ENCODE measurements at regions not wholly inside any gene's neighbourhood (a gene's known extent, or its start where the extent isn't known, plus 50 kb on each side); places are given as distances from the start of the nearest gene placed in this dataset.
"Not testable (repeated sequence)": the region's sequence is repeated elsewhere in the genome, so short reads cannot be mapped to it uniquely, and the experiment has no call there.

- peaks cover 2% of the 10 kb centered on the region for H3K9me3 Mint-ChIP-seq (ENCODE audit: low read depth)
- DNase-seq (no peak), ATAC-seq (no peak)
- no peaks in the 10 kb centered on the region for H3K27me3 Mint-ChIP-seq
- no peak overlapping the region for H3K4me3 Mint-ChIP-seq
- CTCF ChIA-PET, result no interaction called here
- H3K4me1 Mint-ChIP-seq, result no peaks in the 10 kb centered on the region
- H3K27ac Mint-ChIP-seq, result no peak overlapping the region
- no peaks in the 10 kb centered on the region for H3K36me3 Mint-ChIP-seq
Measured at GRCh38 chr6:92690997-92691599, 728.3 kb downstream of the EPHA7 start.

- DNase-seq (no peak), ATAC-seq (no peak)
- no peaks in the 10 kb centered on the region for H3K27me3 Mint-ChIP-seq
- H3K4me1 Mint-ChIP-seq, result no peaks in the 10 kb centered on the region
- CTCF ChIA-PET, result no interaction called here
- H3K36me3 Mint-ChIP-seq, result no peaks in the 10 kb centered on the region
- H3K9me3 Mint-ChIP-seq (ENCODE audit: low read depth), result peaks cover 2% of the 10 kb centered on the region
- no peak overlapping the region for H3K27ac Mint-ChIP-seq
- no peak overlapping the region for H3K4me3 Mint-ChIP-seq
Measured at GRCh38 chr6:92688342-92688741, 731.0 kb downstream of the EPHA7 start.

DNA sequence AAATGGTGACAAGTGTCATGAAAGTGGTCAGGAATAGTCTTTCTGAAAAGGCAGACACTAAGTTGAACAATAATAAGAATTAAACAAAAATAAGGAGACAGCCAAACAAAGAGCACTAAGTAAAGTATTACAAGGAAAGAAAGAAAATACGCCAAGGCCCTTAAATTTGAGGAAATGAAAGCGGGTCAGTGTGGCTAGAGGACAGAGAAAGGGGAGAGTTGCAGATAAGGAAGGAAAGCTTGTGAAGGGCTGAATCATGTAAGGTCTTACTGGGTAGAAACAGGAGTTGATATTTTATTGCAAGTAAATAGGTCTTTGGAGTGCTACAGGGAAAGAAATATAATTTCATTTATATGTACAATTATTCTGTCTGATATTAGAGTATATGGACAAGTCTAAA is 732.1 kb downstream of the EPHA7 start:
- no peak for ATAC-seq
- DNase-seq, result no peak
- H3K36me3 Mint-ChIP-seq, result no peaks in the 10 kb centered on the region
- H3K4me3 Mint-ChIP-seq, result no peak overlapping the region
- CTCF ChIA-PET, result no interaction called here
- no peak overlapping the region for H3K27ac Mint-ChIP-seq
- H3K27me3 Mint-ChIP-seq, result no peaks in the 10 kb centered on the region
- H3K4me1 Mint-ChIP-seq, result no peaks in the 10 kb centered on the region
- H3K9me3 Mint-ChIP-seq (ENCODE audit: low read depth), result peaks cover 2% of the 10 kb centered on the region

DNA sequence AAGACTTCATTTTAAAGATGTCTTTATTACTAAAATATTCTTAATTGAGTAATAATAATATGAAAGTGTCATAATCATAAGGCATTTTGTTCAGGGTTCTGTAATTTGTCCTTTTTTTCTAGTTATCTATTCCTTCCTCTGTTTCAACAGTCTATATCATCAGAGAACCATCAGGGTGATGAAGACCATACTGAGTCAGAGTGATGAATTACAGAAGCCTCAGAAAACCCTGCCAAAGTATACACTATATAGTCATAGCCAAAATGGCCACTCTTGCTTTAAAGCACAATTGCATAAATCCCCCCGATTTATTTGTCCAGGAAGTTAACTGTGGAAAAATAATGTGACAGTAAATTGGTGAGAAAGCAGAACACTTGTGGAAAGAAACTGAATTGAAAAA is 735.0 kb downstream of the EPHA7 start:
- Mint-ChIP-seq H3K9me3 (ENCODE audit: low read depth) (peaks cover 2% of the 10 kb centered on the region), H3K36me3 (no peaks in the 10 kb centered on the region), H3K4me1 (no peaks in the 10 kb centered on the region), H3K4me3 (no peak overlapping the region), H3K27ac (no peak overlapping the region), H3K27me3 (no peaks in the 10 kb centered on the region)
- DNase-seq, result no peak
- CTCF ChIA-PET, result no interaction called here
- ATAC-seq, result no peak

DNA sequence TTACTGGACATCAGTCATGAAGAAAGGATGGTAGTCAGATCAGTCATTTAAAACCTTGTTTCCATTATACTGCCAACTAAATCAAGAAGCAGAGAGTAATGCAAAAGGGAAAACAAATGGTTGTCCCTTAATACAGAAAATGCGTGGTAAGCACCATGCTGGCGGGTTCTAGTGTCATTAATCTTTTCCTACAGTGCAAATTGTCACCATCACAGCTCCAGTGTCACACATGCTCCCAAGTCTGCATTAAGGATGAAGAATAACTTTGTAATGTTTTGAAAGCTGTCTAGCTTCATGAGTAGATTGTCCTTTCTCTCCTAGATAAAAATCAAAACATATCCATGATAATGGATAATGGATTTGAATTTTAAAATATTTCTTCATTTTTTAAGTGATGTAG is 735.6 kb downstream of the EPHA7 start:
- ATAC-seq (no peak), DNase-seq (no peak)
- H3K9me3 Mint-ChIP-seq (ENCODE audit: low read depth), result peaks cover 2% of the 10 kb centered on the region
- CTCF ChIA-PET, result no interaction called here
- no peaks in the 10 kb centered on the region for H3K36me3 Mint-ChIP-seq
- H3K4me1 Mint-ChIP-seq, result no peaks in the 10 kb centered on the region
- no peak overlapping the region for H3K27ac Mint-ChIP-seq
- H3K27me3 Mint-ChIP-seq, result no peaks in the 10 kb centered on the region
- H3K4me3 Mint-ChIP-seq, result no peak overlapping the region

DNA sequence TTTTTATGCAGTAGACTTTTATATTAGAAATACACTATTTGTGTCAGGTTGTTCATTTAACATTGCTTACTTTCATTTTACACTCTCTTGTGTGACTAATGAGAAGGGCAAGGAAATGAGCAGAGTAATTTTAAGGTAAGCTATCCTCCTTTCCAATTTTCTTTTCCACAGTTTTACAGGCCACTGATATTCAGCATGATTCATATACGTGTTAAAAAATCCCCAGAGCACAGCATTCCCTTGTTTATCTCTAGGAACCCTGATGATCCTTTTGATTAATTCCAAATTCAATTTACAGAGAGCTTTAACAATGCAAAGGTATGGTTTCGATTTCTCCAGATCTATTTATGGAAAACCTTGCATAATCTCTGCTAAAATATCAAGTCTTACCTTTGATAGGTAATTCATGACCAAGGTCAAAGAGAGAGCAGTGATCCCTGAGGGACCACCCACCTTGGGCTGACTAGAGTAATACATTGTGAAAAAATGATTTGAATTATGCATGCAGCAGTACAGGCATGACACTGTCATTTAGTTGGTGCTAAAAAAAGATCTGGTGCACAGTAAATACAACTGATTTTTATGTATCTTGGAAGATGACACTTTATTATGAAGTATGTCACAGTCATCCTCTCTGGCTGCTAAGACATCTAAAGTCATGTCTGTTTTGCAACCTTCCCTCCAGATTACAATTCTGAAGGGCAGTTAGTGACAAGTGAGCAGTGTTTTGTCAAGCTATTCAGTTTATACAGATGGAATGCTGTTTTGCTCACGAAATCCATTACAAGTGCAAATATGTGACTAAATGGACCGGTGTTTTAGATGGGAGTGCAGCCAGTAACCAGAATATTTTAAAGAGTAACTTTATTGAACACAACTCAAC is 736.6 kb downstream of the EPHA7 start:
- H3K9me3 Mint-ChIP-seq (ENCODE audit: low read depth), result no peaks in the 10 kb centered on the region
- ATAC-seq, result no peak
- no peaks in the 10 kb centered on the region for H3K36me3 Mint-ChIP-seq
- CTCF ChIA-PET, result no interaction called here
- no peaks in the 10 kb centered on the region for H3K27me3 Mint-ChIP-seq
- no peaks in the 10 kb centered on the region for H3K4me1 Mint-ChIP-seq
- H3K27ac Mint-ChIP-seq, result no peak overlapping the region
- no peak for DNase-seq
- no peak overlapping the region for H3K4me3 Mint-ChIP-seq

DNA sequence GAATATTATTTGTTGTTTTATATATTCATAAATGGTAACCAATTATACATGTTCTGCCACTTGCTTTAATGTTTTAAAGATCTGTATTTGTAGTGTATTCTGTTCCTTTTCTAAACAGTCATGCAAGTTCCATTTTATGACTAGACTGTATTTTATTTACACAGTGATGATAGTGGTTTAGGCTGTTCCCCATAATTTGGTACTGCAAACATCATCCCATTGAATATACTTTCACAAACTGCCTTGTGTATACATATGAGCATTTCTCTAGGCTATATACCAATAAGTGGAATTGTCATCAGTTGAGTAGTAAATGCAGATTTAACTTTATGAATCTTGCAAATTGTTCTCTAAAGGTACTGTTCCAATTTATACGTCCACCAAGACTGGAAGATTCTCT is 738.0 kb downstream of the EPHA7 start:
- ATAC-seq, result no peak
- no peak overlapping the region for H3K4me3 Mint-ChIP-seq
- no peak overlapping the region for H3K27ac Mint-ChIP-seq
- H3K27me3 Mint-ChIP-seq, result no peaks in the 10 kb centered on the region
- no peaks in the 10 kb centered on the region for H3K36me3 Mint-ChIP-seq
- no peaks in the 10 kb centered on the region for H3K4me1 Mint-ChIP-seq
- CTCF ChIA-PET, result no interaction called here
- no peak for DNase-seq
- H3K9me3 Mint-ChIP-seq (ENCODE audit: low read depth), result peaks cover under 1% of the 10 kb centered on the region

DNA sequence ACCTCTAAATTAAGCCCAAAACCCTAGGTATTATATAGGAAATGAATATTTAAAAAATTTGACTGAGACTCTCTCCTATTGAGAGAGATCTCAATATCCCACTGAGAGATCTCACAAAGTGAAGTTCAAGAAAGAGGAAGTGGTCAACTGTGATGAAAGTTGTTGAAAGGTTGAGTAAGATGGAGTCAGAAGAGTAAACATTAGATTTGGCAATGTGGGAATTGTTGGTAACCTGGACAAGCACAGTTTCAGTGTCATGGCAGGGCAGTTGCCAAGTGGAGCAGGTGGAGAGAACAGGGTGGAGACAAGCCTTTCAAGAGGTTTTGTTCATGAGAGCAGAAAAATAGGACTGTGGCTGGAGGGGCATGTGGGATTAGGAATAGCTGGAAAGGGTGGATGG is 747.9 kb downstream of the EPHA7 start:
- H3K4me1 Mint-ChIP-seq, H3K27ac Mint-ChIP-seq, H3K4me3 Mint-ChIP-seq, CTCF ChIA-PET, DNase-seq, ATAC-seq, H3K27me3 Mint-ChIP-seq, H3K36me3 Mint-ChIP-seq: not testable (repeated sequence)
- H3K9me3 Mint-ChIP-seq (ENCODE audit: low read depth), result peaks cover 15% of the 10 kb centered on the region

GRCh38 chr6:92667843-92668242 is 751.5 kb downstream of the EPHA7 start:
- DNase-seq (no peak), ATAC-seq (no peak)
- Mint-ChIP-seq H3K4me1 (no peaks in the 10 kb centered on the region), H3K4me3 (no peak overlapping the region), H3K9me3 (ENCODE audit: low read depth) (peaks cover 4% of the 10 kb centered on the region), H3K27me3 (no peaks in the 10 kb centered on the region), H3K27ac (no peak overlapping the region), H3K36me3 (no peaks in the 10 kb centered on the region)
- CTCF ChIA-PET, result no interaction called here

DNA sequence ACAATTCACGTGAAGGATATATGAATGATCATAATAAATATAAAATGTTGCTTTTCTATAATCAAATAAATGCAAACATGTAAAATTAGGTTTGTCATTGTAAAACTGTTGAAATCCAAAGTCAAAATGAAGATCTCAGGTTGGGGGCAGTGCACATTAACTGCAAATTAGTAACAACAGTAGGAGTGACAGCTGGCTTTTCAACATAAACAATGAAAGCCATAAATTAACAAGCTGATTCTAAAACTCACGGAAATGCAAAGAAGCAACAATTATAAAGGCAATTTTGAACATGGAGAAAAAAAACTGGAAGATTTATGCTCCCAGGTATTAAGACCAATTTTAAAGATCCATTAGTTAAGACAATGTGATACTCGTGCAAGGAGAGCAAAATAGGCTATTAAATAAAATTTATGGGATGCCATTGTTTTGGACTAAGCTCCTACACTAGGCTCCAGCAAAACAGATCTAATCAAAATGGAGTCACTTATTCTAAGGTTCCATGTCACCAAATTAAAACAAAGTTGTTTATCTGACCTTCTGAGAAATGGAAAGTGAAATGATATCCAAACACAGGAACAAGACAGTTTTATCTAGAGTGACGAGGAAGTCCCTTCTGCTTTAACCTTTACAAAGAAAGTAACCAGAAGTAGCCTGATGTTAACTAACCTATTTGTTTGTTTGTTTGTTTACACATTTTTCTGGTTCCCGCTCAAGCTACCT is 770.8 kb downstream of the EPHA7 start:
- no peak for ATAC-seq
- Mint-ChIP-seq H3K4me3 (no peak overlapping the region), H3K27ac (no peak overlapping the region), H3K27me3 (no peaks in the 10 kb centered on the region), H3K36me3 (no peaks in the 10 kb centered on the region), H3K9me3 (ENCODE audit: low read depth) (peaks cover 10% of the 10 kb centered on the region), H3K4me1 (no peaks in the 10 kb centered on the region)
- DNase-seq, result no peak
- CTCF ChIA-PET, result no interaction called here

GRCh38 chr6:92647630-92648029 is 771.7 kb downstream of the EPHA7 start:
- no peak overlapping the region for H3K27ac Mint-ChIP-seq
- H3K4me1 Mint-ChIP-seq, result no peaks in the 10 kb centered on the region
- ATAC-seq (no peak), DNase-seq (no peak)
- H3K4me3 Mint-ChIP-seq, result no peak overlapping the region
- CTCF ChIA-PET, result no interaction called here
- no peaks in the 10 kb centered on the region for H3K36me3 Mint-ChIP-seq
- H3K27me3 Mint-ChIP-seq, result no peaks in the 10 kb centered on the region
- peaks cover 9% of the 10 kb centered on the region for H3K9me3 Mint-ChIP-seq (ENCODE audit: low read depth)

DNA sequence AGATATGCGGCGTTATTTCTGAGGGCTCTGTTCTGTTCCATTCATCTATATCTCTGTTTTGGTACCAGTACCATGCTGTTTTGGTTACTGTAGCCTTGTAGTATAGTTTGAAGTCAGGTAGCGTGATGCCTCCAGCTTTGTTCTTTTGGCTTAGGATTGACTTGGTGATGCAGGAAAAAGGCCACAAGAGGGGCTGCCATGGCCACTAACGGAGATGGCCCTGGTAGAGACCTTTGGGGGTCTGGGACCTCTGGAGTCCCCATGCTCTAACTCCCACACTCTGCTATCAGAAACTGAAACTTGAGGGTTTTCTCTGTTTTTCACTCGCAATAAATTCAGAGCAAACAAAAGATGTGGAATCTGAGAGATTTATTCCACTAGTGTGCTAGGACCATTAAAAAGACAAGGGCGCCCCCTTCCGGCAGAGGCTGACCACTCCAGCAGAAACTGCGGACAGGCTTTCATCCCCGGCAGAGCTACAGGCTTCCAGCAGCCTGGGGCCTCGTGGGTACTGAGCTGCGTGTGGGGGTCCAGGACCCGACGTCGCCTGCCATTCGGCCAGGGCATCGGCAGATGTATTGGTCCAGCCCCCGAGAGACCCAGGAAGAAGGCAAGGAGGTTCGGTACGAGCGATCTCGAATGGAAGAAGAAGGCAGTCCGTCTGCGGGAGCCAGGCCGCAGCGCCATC is 775.1 kb downstream of the EPHA7 start:
- peak; percentile 40 for DNase-seq
- CTCF ChIA-PET; H3K36me3 Mint-ChIP-seq; H3K4me3 Mint-ChIP-seq; H3K27me3 Mint-ChIP-seq; H3K4me1 Mint-ChIP-seq; H3K9me3 Mint-ChIP-seq (ENCODE audit: low read depth); H3K27ac Mint-ChIP-seq; ATAC-seq: not testable (repeated sequence)

DNA sequence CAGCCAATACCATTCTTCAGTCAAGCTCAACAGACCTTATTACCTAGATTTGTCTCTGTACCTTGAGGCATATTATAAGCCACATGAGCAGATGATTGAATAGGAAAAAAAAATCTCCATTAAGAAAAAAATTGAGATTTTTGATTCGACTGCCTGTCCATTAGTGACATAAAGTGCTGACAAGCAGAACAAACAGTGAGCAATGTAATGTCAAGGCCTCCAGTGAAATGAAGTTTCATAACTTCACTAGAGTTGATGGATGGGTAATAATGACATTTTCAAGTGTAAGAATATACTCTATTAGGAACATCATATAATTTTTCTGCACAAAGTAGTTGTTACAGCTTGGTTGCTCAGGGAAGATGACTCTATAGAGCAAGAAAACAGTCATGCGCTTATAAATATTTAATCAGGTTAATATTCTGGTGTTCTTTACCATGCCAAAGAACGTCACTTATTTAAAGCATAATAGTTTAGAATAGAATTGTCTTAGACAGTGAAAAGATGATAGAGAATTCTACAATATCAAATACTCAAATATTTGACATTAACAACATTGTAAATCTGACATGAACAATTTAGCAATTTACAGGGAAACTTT is 783.7 kb downstream of the EPHA7 start:
- no peaks in the 10 kb centered on the region for H3K36me3 Mint-ChIP-seq

More for the DNA sequence above, 783.7 kb downstream of the EPHA7 start:
- DNase-seq (no peak), ATAC-seq (no peak)
- CTCF ChIA-PET, result no interaction called here
- H3K4me1 Mint-ChIP-seq, result no peaks in the 10 kb centered on the region
- H3K9me3 Mint-ChIP-seq (ENCODE audit: low read depth), result peaks cover 2% of the 10 kb centered on the region
- H3K27me3 Mint-ChIP-seq, result no peaks in the 10 kb centered on the region
- H3K4me3 Mint-ChIP-seq, result no peak overlapping the region
- no peak overlapping the region for H3K27ac Mint-ChIP-seq
